GM21723 (cell line): ENCODE measurements at regions not wholly inside any gene's neighbourhood (a gene's known extent, or its start where the extent isn't known, plus 50 kb on each side); places are given as distances from the start of the nearest gene placed in this dataset.

Source experiments
- ATAC-seq: cut with Tn5 transposase; IDR thresholded peaks from one replicate; pipeline ENCODE4 v1.9.1; 2021; ENCODE audit warnings: mild to moderate bottlenecking, moderate library complexity; ENCODE audit not compliant: unreplicated experiment

DNA sequence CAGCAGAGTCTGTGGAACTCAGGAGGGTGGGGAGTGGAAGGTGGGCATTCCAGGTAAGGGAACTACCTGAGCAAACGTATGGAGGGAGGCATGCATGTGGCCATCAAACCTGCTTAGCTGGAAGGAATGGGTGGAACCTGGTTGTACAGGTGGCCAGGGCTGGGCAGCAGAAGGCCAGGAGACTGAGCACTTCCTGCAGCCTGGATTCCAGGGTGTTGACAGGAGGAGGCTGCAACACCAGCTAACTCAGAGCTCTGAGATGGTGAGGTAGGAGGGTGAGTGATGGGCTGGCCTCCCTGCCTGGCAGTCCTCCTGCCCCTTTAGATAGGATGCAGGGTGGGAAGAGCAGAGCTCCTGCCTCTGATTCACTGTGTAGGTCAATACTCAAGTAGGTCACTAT, 92.5 kb upstream of the CPEB4 start:
- ATAC-seq, result no peak

DNA sequence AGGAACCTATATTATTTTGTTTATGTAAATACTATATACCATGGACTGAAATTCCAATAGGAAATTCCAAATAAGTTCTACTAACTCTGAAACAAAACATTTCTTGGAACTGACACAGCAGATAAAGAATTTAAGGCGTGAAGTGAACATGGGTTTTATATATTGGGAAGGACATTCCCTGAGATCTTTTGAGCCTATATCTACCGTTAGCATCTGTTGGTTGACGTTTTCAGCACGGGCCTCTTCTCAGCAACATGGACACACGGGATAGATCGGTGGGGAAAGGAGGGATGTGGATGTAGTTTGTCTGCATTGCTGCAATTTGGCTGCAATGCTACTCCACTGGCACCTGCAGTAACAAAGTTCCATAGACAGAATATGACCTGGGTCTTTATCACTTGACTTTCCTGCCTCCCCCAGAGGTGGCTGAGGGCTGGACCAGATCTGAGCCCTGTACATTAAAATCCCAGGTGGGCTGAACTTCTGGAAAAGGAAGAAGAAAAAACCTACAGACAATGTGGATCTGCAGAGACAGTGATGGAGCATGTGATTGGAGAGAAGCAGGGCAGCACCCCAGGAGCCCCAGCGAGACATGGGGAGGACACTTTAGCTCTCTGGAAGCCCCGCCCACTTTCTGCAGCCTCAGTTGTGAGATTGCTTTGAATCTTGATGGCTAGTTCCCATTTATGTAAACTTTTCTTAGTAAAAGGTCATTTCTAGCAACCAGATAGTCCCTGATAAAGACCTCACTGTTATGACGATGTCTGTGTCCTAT, 91.2 kb upstream of the CPEB4 start:
- ATAC-seq, result no peak

DNA sequence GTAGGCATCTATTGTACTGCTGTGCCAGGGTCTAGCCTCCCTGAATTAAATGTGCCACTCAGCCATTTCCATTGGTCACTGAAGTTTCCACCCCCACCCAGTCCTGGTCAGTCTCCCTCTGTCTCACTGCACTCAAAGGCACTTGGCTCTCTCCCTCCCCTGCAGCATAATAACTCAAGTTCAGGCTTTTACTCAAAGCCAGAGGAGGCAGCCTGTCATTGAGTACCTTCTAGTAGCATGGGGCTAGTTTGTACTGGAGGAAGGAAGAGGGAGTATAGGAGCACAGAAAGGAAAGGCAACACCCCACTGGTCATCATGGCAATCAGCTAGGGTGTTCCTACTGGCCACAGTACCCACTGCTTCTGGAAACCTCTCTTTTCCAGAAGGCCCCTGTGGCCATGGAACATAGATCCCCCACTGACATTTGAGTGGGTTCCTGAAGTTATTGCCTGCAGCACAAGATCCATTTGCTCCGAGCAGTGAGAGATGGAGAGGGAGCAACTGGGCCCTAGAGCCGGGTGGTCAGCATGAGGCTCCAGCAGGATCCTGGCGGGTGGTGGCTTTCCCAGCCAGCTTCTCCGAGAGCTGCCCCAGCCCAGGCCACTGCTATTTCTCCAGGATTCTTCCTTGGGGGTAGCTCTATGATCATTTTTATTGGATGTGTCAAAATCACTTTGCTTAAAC, 89.9 kb upstream of the CPEB4 start:
- ATAC-seq, result no peak

DNA sequence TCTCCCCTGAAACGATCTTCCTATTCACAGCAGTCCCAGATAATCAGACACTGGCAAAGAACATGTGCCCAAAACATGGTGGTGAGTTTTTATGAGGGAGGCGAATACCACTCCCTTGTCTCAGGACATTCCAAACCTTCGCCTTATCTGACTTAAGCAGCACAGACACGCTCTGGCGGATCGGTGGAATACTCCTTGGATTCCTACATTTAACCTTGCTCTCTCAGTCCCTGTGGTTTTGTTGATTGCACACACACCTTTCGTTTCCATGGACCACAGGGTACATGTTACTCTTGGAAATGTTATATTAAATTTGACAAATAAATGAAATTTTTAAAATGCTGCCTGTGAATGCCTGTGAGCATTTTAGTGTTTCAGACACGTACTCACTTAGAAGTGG, 87.8 kb upstream of the CPEB4 start:
- ATAC-seq, result no peak

DNA sequence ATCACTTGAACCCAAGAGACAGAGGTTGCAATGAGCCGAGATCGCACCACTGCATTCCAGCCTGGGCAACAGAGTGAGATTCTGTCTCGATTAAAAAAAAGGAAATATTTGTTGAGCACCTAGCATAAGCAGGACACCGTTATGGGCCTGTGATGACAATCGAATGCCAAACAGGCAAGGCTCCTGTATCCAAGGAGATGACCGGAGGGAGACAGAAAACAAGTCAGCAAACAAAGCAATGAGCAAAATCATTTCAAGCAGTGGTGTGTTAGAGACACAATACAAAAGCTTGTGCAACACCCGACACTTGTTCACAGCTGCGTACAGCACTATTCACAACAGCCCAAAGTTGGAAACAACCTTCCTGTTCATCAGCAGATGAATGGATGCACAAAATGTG, 87.1 kb upstream of the CPEB4 start:
- no peak for ATAC-seq

DNA sequence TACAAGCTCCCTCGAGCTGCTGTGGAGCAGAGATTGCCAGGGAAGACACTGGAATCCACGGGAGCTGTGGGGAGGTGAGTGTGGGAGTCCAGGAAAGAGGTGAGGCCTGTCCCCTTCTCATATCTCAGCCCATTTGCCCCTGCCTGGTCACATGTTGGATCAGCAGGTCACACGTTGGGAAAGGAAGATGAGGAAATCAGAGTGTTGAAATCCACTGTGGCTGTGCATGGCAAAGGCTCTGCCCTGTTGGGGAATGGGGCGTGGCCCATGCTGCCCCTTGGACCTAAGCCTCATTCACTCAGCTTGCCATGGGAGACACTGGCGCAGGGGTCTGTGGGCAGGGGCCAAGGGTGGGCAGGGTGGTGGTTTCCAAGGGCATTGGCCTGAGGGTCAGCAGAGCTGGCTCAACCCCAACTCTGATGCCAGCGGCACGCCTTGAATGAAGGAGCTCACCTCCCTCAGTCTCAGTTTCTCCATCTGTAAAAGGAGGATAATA, 85.4 kb upstream of the CPEB4 start:
- ATAC-seq, result no peak

DNA sequence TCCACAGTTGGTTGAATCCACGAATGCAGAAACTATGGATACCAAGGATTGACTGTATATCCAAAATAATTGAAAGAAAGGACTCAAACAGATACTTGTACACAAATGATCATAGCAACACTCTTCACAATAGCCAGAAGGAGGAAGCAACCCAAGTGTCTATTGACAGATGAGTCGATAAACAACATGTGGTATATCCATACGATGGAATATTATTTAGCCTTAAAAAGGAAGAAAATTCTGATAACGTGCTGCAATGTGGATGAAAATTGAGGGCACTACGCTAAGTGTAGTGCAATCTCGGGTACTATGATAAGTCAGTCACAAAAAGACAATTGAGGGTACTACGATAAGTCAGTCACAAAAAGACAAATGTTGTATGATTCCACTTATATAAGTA, 83.6 kb upstream of the CPEB4 start:
- no peak for ATAC-seq

DNA sequence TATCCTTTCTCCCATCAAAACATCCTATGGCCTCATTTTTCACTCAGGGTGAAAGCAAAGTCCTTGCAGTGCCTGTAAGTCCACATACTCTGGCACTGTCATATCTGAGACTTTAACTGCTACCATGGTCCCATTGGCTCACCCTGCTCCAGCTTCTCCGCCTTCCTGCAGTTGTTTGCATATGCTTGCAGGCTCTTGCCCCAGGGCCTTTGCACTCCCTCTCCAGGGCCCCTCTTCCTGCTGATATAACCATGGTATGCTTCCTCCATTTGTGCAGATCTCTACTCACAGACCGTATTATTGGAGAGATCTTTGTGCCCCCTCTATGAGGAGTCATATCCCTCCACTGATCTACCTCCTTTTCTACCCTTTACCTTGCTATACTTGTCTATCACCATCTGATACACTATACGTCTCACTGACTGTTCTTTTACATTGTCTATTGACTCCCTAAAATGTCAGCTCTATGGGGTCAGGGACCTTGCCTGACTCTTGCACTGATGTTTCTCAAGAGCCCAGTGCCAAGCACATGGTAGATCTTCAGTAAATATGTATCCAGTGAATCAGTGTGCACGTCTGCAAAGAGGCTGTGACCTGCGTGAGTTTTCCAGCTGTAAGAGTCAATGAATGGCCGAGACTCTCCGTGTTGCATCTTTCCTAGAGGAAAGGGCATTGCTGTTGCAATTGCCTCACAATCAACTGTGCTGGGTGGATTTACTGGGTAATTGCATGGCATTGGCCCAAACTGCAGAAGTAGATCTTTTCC, 81.7 kb upstream of the CPEB4 start:
- ATAC-seq, result no peak

DNA sequence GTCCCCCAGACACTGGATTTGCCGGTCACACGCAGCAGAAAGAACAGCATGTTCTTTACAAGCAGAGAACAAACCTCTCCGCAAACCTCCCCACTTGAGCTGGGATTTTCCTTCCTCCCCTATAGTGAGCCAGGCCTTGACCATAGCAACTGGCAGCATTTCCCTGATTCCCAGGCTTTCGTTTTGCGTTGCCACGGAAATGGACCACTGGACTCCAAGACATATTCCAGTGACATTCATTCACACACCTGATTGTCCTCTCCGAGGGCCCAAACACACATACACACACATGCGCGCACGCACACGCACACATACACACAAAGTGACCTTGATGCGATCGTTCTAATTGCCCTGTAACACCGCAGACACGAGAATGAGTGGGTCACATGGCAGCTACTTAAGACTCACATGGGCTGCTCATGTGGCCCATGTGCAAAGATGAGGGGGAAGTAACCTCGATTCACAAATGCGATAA, 80.9 kb upstream of the CPEB4 start:
- no peak for ATAC-seq

DNA sequence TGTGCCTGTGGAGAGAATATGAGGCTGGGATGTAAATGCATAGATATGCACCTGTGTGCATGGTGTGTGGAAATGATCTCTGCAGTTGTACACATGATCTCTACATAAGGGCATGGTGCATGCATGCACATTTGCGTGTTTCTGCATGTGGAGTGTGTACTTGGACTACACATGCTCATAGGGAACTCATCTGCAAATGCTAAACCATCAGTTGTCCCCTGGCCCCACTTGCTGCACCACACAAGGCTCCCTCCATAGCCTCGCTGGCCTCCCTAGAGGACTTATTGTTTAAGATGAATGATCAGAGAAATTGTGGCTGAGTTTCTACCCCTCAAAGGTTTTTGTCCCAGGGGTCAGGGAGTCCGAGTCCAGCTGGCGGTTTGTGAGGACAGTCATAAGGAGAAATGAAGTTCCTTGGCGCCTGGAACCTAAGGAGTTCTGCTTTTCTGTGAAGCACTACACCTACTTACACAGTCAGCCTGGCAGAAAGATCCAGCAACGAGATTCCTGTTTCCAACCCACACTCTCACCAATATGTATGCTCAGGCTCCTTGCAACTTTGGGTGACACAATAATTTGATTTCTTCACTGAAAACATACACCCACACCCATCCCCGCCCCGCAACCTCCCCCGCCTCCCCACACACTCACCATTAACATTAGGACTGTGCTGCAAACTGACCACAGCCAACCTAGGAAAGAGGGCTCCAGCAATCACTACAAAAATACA, 79.9 kb upstream of the CPEB4 start:
- ATAC-seq, result no peak

DNA sequence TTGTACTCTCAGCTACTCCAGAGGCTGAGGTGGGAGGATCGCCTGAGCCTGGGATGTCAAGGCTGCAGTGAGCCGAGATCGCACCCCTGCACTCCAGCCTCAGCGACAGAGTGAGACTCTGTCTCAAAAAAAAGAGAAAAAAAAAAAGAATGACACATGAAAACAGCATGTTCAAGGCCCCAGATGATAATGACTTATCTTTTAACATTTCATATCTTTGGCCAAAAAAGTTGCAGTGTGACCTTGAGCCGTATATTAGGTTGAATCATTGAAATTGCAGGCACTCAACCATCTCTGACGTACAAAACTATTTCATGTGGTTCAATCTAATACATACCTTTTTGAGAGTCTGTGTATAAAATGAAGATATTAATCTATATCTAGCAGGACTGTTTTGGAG, 79.1 kb upstream of the CPEB4 start:
- ATAC-seq, result no peak

DNA sequence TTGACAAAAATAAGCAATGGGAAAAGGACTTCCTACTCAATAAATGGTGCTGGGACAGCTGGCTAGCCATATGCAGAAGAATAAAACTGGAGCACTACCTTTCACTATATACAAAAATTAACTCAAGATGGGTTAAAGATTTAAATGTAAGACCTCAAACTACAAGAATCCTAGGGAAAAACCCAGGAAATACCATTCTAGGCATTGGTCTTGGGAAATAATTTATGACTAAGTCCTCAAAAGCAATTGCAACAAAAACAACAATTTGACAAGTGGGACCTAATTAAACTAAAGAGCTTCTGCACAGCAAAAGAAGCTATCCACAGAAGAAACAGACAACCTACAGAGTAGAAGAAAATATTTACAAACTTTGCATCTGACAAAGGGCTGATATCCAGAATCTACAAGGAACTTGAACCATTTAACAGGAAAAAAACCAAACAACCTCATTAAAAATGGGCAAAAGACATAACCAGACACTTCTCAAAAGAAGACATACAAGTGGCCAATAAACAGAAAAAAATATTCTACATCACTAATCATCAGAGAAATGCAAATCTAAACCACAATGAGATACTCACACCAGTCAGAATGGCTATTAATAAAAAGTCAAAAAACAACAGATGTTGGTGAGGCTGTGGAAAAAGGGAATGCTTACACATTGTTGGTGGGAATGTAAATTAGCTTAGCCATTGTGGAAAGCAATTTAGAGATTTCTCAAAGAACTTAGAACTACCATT, 75.2 kb upstream of the CPEB4 start:
- no peak for ATAC-seq

DNA sequence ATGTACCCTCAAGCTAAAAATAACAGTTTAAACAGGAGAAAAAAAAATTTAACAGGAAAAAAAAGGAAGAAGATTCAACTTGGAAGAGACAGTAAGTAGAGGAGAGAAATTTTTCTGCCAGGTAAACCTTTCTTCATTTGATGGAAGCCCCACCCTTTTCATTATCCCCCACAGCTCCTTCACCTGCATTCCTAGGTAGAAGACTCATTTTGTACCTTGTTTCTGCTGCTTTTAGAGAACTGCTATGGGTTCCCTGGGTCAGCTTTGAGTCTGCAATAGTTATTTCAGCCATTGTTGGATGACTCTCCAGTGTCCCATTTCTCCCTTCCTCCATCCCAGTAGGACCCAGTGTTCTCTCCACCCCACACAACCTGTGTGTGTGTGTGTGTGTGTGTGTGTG, 74.1 kb upstream of the CPEB4 start:
- ATAC-seq, result no peak

DNA sequence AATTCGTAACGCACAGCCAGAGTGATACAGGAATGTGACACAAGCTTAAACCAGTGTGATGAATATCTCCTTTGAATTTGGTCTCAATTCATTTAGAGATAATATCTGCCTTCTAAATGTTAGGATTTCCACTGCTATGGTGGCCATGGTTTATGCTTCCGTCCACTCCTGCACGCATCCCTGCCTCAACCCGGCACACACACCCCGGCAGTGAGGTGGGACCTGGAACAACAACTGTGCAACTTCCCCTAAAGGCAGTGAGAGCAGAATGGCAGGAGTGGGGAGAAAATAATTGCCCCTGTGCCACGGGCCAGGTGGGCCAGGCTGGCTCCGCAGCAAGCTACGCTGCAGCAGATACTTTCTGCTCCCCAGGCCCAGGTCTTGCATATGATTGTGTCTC, 72.6 kb upstream of the CPEB4 start:
- no peak for ATAC-seq

DNA sequence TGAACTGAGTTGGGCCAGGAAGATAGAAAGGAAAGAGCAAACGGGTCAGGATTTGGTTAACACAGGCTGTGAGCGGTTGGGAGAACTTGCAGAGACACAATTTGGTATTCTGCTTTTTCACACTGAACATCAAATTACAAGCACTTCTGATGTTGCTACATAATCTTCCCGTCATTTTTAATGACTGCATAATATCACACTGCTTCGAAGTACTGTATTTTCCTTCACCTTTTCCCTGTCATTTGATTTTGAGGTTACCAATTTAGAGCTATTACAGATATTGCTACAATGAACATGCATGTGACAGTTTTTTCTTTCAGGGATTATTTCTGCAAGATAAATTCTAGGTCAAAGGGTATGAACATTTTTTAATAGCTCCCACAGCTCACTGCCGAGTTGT, 71.4 kb upstream of the CPEB4 start:
- no peak for ATAC-seq

DNA sequence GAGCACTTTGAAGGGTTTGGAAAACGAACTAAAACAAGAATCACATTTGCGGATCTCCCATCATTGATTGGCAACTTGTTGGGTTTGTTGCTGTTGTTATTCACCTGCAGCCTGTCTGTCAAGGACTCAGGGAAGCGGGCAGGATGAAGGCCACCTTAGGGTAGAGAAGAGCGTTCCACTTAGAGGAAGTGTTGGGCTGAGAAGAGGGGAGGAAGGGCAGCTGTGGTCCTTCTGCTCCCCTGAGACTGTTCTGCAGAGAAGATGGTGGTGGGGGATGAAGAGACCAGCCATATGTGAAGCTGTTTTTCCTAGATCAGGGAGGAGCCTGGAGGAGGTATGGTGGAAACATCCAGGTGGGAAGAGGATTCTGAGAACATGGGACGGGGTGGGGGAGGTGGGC, 70.6 kb upstream of the CPEB4 start:
- ATAC-seq, result no peak

DNA sequence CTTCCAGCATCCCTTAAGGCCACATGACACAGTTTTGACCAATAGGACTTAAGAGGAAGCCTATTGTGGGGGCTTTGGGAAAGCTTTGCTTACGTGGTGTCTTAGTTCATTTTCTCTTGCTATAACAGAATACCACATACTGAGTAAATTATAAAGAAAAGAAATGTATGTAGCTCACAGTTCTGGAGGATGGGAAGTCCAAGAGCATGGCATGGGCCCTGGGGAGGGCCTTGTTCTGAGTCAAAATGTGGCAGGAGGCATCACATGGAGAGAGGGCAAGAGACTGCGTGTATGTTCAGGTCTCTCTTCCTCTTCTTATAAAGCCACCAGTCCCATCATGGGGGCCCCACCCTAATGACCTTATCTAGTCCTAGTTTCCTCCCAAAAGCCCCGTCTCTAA, 68.6 kb upstream of the CPEB4 start:
- ATAC-seq, result no peak

DNA sequence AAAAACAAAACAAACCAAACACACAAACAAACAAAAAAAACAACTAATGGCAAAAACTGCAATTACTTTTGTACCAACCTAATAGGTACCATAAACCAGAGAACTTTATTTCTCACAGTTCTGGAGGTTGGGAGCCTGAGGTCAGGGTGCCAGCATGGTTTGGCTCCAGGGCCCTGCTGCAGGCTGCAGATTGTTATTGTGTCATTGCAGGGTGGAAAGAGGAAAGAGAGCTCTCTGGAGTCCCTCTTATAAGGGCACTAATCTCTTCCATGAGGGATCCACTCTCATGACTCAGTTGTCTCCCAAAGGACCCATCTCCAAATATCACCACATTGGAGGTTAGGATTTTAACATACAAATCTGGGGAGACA, 64.9 kb upstream of the CPEB4 start:
- ATAC-seq, result no peak

DNA sequence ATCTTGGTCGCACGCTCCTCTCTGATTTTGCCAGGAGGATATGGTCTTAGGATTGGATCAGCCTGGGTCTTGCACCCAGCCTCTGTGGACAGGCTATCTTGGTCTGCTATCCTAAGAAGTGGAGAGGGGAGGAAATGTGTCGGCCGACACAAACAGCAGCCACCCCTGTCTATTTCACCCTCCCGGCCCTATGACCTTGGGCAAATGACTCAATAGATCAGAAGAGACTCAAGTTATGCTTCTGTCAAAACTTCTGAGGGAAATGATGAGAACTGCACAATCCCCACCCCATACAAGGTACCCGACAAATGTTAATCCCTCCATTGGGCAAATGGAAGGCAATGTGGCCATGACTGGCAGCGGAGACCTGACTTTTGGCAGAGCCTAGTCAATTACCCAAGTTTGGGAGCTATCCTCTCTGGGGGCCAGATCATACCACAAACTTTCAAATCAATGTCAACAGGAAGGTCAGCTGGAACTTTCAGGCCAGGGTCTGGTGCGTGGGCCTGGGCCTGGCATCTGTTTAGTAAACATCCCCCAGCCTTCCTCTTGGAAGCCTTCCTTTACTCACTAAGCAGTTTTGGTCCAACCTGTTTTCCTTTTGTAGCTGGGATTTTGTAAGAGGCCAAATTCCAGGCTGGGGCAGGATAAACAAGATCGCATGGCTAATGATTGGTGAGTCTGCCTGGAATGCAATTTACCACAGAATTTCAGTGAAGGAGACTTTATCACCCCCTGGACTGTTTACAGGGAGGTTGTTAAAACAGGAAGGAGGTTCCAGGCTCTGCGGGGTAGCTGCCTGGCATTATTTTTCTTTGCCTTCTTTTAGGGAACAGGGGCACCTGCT, 64.2 kb upstream of the CPEB4 start:
- no peak for ATAC-seq
